ENCODE measurements at regions not wholly inside any gene's neighbourhood (a gene's known extent, or its start where the extent isn't known, plus 50 kb on each side); places are given as distances from the start of the nearest gene placed in this dataset.
"Not testable (repeated sequence)": the region's sequence is repeated elsewhere in the genome, so short reads cannot be mapped to it uniquely, and the experiment has no call there.

DNA sequence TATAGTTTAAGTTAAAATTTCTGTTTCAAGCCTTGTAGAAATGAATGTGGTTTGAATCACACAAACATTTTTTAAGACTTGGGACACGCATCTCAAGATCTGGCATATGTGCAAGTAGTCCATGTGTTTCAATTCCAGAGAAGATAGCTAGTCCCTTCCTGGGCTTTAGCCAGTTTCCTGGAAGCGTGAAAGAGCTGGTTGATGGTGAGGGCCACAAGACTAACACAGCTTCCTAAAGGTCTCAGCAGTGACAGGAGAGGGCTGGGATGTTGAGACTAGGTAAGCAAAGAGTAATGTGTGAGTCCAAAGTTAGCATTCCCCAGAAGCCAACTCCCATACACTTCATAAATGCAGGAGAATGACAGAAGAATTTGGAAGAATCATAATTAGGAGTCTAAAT lies 111.9 kb upstream of the MAP2 start:
- ATAC-seq = no peak

DNA sequence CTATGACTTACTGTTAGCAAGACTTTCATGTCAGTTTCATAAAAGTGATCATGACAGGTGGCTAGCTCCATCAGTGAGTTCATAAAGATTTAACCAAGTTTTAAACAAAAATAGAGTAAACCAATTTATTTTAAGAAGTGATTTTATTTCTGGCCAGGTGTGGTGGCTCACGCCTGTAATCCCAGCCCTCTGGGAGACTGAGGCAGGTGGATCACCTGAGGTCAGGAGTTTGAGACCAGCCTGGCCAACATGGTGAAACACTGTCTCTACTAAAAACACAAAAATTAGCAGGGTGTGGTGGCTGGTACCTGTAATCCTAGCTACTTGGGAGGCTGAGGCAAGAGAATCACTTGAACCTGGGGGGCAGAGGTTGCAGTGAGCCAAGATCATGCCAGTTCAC lies 111.4 kb upstream of the MAP2 start:
- not testable (repeated sequence) for ATAC-seq

DNA sequence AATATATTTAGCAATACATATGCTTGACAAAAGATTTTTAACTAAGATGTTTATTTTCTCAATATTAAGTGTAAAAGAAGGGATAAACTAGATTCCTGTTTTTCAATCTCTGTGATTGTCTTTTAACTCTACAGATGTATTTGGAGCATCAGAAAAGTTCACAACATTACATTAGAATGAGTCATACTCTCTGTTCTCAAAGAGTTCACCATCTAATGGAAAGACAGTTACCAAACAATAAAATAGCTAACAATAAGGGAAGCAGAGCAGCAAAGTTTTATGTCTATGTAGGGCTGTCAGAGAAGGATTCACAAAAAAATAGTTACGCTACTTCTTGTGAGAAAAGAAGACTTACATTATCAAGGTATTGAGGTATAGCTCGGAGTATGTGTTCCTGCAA lies 109.2 kb upstream of the MAP2 start:
- ATAC-seq = no peak

DNA sequence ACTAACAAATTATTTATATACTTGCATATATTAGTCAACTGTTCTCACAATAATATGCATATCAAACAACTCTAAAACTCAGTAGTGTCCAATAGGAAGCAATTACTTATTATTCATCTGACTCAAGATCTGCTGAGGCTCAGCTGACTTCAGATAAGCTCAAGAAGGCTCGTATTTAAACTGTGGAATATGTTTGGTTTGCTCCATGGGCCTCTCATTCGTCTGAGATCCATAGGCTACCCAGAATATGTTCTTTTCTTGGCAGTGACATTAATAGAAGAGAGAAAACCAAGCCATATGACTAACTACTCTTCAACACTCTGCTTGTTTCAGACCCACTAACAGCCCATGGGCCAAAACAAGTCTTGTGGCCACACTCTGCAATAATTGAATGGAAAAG lies 107.7 kb upstream of the MAP2 start:
- ATAC-seq = no peak

DNA sequence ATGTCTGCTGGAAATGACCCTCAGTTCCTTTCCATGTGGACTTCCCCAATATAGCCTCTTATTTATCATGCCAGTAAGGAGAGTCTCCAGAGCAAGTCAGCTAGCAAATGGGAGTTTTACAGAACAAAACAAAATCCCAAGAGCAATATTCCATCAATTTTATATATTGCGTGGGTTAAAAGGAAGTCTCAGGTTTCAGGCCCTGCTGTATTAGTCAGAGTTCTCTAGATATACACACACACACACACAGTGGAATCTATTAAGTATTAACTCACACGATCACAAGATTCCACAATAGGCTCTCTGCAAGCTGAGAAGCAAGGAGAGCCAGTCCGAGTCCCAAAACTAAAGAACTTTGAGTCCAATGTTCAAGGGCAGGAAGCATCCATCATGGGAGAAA lies 102.8 kb upstream of the MAP2 start:
- ATAC-seq = no peak

DNA sequence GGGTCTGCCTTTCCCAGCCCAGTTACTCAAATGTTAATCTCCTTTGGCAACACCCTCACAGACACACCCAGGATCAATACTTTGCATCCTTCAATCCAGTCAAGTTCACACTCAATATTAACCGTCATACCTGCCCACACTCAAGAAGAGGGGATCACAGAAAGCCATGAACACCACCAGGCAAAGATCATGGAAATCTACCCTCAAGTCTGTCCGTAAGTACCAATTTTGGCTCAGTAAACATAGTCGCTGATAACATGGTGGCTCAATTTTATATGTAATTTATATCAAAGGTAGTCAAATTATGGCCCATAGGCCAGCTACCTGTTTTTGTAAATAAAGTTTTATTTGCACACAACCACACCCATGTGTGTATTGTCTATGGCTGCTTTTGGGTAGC lies 102.3 kb upstream of the MAP2 start:
- ATAC-seq = no peak

DNA sequence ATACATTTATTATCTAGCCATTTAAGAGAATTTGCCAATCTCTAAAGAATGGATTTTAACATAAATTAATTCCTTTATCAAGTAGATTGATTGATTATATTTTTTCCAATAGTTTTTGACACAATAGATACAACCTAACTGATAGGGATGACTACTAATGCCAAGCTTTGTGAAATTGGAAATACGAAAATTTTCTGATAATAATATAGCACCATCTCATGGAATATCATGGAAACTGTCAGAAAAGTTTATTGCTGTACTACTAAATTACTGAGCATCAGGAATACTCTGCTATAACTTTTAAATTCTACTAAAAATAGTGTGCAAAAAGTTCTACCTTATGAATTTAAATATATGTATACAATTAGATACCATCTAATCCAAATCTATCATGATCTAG lies 101.8 kb upstream of the MAP2 start:
- ATAC-seq = no peak

DNA sequence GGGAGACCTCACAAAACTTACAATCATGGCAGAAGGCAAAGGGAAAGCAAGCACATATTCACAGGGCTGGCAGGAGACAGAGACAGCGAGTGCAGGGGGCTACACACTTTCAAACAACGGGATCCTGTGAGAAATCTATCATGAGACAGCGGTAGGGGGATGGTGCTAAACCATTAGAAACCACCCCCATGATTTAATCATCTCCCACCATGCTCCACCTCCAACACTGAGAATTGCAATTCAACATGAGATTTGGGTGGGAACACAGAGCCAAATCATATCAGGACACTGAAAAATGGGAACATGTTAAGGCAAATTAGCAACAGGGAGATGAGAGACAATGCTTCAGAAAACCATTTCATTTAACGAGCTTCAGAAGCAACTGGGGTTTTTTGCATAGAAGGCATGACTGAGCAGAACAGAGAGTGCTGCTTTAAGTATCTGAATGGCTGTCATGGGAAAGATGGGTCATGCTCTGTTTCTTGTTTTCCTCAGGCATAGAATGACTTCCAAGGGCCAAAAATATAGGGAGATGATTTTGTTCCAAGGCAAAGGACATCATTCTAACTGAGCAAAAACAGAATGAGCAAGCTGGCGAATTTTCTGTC lies 100.8 kb upstream of the MAP2 start:
- ATAC-seq = no peak

DNA sequence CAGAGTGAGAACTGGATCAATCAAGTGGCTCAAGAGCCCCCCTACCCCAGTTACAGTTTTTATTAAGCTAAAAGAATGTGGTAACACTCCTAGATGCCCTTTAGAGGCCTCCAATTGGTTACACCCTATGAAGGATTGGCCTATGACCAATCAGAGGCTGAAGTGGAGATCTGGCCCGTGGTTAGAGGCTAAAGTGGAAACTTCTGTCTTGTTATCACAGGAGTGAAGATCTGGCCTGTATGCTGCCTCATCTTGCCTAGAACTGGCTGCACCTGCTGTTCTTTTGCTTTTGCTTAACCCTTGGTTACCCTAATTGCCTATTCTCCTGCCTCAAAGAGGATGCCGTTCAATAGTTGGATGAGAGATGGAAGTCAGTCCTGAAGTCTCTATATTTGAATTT lies 100.1 kb upstream of the MAP2 start:
- no peak for ATAC-seq

DNA sequence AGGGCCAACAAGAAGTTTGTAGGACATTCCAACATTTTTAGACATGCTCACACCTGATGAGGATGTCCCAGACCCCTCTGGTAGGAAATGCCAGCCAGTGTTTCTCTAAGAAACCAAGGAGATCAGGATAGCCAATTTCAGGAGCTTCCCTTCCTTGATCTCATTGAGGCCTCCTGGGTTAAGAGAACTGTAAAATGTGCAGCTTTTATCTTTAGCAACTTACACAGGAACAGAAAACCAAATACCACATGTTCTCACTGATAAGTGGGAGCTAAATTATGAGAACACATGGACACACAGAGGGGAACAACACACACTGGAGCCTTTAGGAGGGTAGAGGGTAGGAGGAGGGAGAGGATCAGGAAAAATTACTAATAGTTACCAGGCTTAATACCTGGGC lies 99.6 kb upstream of the MAP2 start:
- ATAC-seq = no peak

DNA sequence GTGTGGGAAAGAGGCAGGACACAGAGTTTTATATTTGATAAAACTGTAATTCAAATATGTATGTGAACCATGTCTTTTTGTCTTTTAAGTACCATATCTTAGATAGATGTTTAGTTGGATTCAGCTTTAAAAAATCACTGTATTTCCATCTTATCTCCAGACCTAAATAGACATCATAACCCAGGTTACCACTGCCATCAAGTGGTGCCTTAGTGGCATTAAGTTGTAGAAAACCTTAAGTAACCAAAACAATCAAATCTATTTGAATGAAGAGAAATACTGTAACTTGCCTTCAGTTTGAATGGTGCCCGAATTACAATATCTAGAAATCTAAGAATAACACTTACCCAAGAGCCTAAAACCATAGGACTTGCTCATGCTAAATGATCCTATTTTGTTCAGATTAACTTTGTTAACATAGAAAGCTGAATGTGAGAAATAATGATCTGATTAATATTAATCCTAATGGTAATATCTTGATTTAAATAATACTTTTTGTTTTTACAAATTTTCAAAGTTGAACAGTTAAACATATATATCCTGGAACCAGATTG lies 92.5 kb upstream of the MAP2 start:
- ATAC-seq = no peak

DNA sequence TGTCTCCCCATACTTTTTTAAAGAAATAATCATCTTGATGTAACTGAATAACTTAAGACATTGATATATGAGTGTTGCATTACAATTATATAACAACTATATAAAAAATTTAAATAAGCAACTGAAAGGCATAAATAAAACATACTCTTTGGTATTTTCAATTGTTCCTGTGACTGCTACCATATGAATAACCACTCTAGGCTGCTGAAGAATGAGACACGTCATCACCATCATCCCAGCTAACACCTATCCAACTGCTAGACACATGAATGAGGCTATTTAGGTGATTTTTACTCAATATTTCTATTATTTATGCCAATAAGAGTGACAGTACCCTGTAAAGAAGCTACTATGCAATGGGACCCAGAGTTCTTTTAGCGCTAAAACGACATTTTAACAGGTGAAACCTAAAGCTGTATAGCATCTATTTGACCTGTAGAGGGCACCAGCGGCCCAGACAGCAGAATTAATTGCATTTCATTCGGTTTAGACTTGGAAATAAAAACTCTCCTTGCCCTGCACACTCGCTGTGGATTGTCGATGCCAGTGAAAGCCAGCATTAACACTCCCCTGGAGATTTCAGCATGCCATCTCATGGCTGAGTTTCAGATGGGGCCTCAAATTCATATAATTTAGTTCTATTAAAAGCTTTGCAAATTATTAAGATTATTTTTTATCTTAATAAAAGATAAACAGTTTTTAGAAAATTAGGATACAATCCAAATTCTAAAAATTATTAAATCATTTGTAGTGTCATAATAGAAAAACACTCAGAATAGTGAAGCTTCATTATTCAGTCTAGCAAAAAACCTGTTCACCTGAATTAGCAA lies 89.4 kb upstream of the MAP2 start:
- ATAC-seq = peak; percentile 73

DNA sequence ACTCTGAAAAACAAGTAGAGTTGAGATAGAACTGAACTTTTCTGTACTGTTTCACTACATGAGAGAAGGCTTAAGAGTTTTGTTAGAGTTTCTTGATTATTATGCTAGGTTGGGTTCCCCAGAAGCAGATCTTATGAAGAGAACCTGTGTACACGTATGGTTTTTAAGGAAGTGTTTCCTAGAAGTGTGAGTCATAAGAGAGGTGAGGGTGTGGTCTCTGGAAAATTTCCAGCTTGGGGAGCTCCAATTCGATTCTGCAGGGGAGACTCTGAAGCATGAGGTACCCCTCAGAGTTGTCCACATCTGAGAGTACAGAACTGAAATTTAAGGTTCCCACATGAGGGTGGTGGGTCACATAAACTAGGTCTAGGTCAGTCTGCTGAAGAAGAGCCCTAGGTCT lies 83.3 kb upstream of the MAP2 start:
- peak; percentile 49 for ATAC-seq

DNA sequence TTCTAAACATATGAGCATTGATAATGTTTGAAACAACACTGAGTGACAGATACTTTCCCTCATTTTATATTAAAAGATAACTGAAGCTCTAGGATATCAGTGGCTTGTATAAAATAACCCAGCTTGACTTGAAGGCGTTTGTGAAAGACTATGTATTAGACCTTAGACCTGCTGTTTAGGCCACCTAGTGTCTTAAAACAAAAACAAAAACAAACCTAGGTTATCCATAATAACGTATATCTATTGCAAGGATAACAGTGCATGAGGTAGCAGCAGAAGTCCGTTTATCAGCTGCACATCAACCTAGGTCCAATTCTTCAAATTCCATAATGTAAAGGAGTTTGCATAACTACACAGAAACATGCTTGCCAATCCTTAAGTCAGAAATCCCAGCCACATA lies 79.5 kb upstream of the MAP2 start:
- ATAC-seq = no peak

DNA sequence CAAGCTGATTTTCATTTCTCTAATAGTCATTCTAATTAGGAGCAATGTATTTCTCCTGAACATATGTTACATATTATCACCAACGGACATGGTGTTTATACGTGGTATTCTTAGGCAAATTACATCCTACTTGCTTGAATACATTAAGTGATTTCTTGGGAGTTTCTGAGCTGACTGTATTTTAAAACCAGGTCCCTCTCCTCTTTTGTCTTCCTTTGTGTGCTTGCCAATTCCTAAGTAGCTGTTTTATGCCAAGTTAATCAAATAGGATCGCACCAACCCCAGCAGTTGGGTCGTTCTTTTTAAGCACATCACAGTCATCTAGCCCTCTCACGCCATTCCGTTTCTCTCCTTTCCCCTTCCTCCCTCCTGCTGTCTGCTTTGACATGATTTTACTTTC lies 75.4 kb upstream of the MAP2 start:
- no peak for ATAC-seq

DNA sequence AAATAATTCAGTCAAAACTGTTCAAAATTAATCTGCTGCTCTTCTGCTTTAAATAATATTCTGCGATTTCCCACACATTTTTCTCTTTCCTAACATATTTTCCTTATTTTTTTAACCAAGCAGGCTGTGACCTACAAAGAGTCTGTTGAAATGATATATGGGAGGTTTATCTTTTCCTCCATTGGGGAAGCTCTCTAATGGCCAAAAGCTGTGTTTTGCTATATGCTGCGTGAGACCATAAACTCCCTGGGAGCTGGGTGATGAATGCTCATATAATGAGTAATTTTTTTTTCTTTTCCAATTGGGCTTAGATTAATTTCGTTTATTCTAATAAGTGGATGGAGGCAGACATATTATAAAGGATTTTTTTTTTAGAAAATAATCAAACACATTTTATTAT lies 72.2 kb upstream of the MAP2 start:
- ATAC-seq = no peak

DNA sequence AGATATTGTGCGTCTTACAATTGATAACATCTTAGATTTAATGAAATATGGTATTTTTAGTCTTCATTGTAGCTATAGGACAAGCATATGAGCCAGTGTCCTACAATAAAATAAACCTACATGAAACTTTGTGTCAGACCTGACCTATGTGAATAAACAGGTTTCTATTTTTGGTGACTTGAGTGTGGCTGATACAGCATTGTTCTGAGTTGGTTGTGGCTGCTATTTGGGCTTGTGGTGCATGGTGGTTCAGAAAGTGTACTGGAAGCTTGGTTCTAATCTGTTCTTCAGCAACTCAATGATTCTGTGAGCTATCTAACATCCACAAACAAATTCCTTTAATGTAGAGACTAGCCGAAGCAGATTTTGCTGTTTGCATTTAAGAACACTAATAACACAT lies 64.9 kb upstream of the MAP2 start:
- no peak for ATAC-seq

DNA sequence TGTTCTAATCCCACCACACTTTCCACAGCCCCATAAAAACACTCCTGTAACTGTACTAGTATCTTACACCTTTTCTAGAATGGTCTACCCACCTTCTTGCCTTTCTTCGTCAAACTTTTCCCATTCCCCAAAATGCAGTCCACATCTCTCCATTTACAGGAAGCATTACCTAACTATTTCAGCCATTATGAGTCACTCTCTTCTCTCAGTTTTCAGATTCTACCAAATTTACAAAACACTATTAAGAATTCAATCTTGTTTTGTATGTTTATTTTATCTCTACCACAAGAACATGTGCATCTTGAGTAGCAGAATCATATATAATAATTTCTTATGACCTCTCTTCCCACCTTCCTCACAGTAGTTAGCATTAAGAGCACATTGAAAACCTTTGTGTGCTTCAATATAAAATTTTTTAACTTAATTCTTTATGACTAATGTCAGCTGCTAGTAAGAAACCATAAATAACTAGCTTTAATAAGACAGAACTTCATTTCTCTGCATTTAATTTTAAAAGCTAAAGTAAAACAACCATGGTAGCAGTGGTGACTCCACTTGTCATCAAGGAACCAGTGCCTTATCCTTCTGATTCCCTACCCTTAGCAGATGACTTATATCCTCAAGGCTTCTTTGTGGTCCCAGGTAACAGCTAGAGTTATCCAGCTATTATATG lies 56.6 kb upstream of the MAP2 start:
- ATAC-seq = no peak

DNA sequence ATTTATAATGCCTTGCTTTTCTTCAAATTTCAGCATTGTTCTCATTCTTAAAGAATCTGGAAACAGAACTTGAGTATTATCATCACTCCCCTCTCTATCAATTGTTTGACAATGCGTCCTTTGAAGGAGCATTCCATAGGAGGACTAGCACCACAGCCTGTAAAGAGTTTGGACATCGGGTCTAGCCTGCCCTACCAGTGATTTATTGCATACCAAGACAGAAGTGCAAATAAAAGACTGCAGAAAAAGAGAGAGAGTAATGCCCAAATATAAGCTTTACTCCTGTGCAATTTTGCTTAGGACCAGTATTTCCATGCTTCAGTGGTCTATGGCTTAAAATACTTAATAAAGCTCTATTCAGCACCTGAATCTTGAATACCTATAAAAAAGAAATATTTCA lies 55.4 kb upstream of the MAP2 start:
- no peak for ATAC-seq

DNA sequence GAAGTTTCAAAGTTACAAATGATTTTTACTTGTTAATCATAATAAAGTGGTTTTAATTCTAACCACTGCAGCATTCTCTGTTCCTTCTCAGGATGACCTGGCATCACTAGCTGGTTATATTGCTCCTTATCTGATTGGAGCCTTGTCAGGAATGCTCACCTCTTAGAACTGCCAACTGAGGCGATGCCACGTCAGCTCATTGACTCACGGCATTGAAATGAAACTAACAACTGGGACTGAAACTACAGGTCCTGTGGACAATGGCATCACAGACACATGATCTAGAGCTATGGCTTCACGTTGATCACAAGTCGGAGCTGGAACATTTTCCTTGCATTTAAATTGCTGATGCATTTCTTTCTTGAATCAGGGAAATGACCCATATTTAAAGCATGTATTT lies 54.9 kb upstream of the MAP2 start:
- peak; percentile 99 for ATAC-seq

DNA sequence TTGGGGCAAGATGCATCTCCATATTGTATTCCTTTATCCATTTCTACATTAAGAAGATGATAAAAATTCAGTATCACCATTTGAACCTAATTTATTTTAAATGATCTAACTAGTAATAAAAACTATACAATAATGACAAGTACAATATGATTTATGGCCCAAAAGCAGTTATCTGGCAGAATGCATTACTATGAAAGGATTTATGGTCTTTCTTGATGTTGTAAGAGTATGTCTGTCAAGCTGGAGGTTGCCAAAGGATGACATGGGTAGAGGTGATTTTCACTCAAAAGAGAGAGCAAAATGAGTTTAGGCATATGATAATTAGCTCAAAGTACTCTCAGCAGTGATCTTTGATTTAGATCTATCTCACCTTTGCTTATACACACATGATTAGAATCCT lies 54.2 kb upstream of the MAP2 start:
- ATAC-seq = no peak

DNA sequence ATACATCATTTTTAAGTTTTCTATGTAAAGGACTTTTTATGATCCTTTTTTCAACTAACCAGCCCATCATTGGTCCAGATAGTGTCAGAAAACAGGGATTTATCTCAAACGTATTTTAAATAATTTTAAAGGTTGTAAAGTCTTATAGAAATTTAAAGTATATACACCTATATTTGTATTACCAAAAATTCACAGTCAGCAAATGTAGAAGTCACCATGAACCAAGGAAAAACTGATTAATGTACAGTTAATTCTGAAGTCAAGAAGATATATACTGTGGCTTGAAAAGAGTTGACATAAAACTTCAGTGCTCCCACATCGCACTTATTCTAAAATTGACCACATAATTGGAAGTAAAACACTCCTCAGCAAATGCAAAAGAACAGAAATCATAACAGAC lies 52.4 kb upstream of the MAP2 start:
- ATAC-seq = no peak

All from esophagus mucosa (tissue), 1 donor.